MM.1S (cell line): ENCODE measurements at regions not wholly inside any gene's neighbourhood (a gene's known extent, or its start where the extent isn't known, plus 50 kb on each side); places are given as distances from the start of the nearest gene placed in this dataset.

Experiments used
- DNase-seq: peaks from one replicate; pipeline ENCODE4 v3.0.0-alpha.2; 2015
- H2AFZ ChIP-seq: fragments of 300-600 bp; sonication (generic); 2 replicates; pipeline ENCODE4 v1.6.0; 2016; ENCODE audit warnings: antibody characterized with exemption, low read length
- H3F3A ChIP-seq: fragments of 300-600 bp; sonication (generic); 2 replicates; pipeline ENCODE4 v1.6.1; 2016; ENCODE audit warnings: mild to moderate bottlenecking, antibody characterized with exemption, low read length, moderate library complexity, mixed read lengths; ENCODE audit not compliant: insufficient read depth
- H3K27ac ChIP-seq: fragments of 300-600 bp; sonication (generic); 2 replicates; pipeline ENCODE4 v1.5.1; 2016; ENCODE audit warnings: mild to moderate bottlenecking, low read length
- H3K27me3 ChIP-seq: fragments of 300-600 bp; sonication (generic); replicated peaks from 2 replicates; pipeline ENCODE4 v1.6.0; 2016; ENCODE audit warnings: low read length; ENCODE audit not compliant: insufficient read depth
- H3K36me3 ChIP-seq: fragments of 300-600 bp; sonication (generic); replicated peaks from 2 replicates; pipeline ENCODE4 v1.6.1; 2016; ENCODE audit warnings: mild to moderate bottlenecking, low read length, mixed read lengths; ENCODE audit not compliant: insufficient read depth
- H3K4me1 ChIP-seq: fragments of 300-600 bp; sonication (generic); 2 replicates; pipeline ENCODE4 v1.6.1; 2016; ENCODE audit warnings: low read length, mixed read lengths
- H3K4me2 ChIP-seq: fragments of 300-600 bp; sonication (generic); 2 replicates; pipeline ENCODE4 v1.6.0; 2016; ENCODE audit warnings: low read depth, low read length
- H3K4me3 ChIP-seq: fragments of 300-600 bp; sonication (generic); 2 replicates; pipeline ENCODE4 v1.5.1; 2016; ENCODE audit warnings: low read length, mixed read lengths
- H3K79me2 ChIP-seq: fragments of 300-600 bp; sonication (generic); 2 replicates; pipeline ENCODE4 v1.6.1; 2016; ENCODE audit warnings: mixed run types, low read length, mixed read lengths
- H3K9ac ChIP-seq: fragments of 300-600 bp; sonication (generic); 2 replicates; pipeline ENCODE4 v1.6.1; 2016; ENCODE audit warnings: low read length, mixed read lengths
- H3K9me2 ChIP-seq: fragments of 300-600 bp; sonication (generic); replicated peaks from 2 replicates; pipeline ENCODE4 v1.6.1; 2016; ENCODE audit warnings: mild to moderate bottlenecking, low read length, mixed read lengths; ENCODE audit not compliant: insufficient read depth
- H3K9me3 ChIP-seq: fragments of 300-600 bp; sonication (generic); replicated peaks from 2 replicates; pipeline ENCODE4 v1.6.1; 2016; ENCODE audit warnings: mild to moderate bottlenecking, low read length, mixed read lengths; ENCODE audit not compliant: insufficient read depth
- H4K20me1 ChIP-seq: fragments of 300-600 bp; sonication (generic); 2 replicates; pipeline ENCODE4 v1.6.1; 2016; ENCODE audit warnings: mild to moderate bottlenecking, low read length, moderate library complexity, mixed read lengths; ENCODE audit not compliant: insufficient read depth
- EZH2phosphoT487 ChIP-seq: fragments of 300-600 bp; sonication (generic); IDR thresholded peaks from 2 replicates; pipeline ENCODE4 v1.6.1; 2018; ENCODE audit warnings: antibody characterized with exemption, low read length
- TF ChIP-seq, protein P1 (sequence below): fragments of 300-600 bp; sonication (generic); IDR thresholded peaks from 2 replicates; pipeline ENCODE4 v1.5.1; 2016; ENCODE audit warnings: antibody characterized with exemption, low read length, mixed read lengths

DNA sequence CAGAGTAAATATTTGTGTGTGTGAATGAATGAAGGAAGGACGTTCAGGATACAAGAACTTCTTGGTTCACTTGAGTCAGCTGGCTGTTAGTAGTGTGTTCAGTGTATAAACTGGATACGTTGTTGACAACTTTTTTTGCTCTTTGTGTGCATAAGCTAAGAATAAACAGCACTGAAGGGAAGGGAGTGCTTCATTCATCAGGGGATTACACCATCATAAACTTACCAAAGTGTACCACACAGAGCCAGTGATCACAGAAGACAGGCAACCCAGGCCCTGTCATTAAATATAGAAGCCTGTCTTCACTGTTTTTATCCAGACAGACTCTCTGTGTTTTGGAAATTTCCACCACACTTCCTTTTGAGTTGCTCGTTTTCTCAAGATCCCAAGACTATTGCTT lies 55.5 kb upstream of the MEF2C start:
- H3K9me2 ChIP-seq: no peaks in the 10 kb centered on the region
- no peaks in the 10 kb centered on the region for H3K27me3 ChIP-seq
- no peaks in the 10 kb centered on the region for H3K79me2 ChIP-seq
- no peak overlapping the region for H2AFZ ChIP-seq
- no peak overlapping the region for H3K4me2 ChIP-seq
- H4K20me1 ChIP-seq: no peaks in the 10 kb centered on the region
- H3K9ac ChIP-seq: no peak overlapping the region
- H3F3A ChIP-seq: no peaks in the 10 kb centered on the region
- no peaks in the 10 kb centered on the region for H3K9me3 ChIP-seq
- H3K4me3 ChIP-seq: no peak overlapping the region
- H3K27ac ChIP-seq: no peak overlapping the region
- no peaks in the 10 kb centered on the region for H3K4me1 ChIP-seq
- TF ChIP-seq EZH2phosphoT487: no peak
- H3K36me3 ChIP-seq: no peaks in the 10 kb centered on the region
- no peak for DNase-seq

DNA sequence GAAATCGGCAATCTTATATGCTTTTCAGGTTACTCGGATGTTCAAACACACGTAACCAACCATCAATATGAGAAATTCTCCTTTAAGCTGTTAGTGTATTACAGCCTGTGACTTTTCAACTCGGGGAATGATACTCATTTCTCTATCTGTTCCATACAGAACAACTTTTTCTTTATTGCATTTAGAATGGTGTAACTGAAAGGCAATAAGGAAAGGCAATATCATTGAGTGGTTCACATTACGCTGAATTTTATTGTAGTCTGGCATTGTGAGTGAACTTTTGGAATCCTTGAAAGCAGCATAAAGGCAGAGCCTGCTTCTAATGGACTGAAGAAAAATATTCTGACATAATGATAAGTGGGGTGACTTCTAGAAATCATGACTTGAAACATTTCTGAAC lies 54.4 kb upstream of the MEF2C start:
- H3K4me3 ChIP-seq: no peak overlapping the region
- H3K36me3 ChIP-seq: no peaks in the 10 kb centered on the region
- TF ChIP-seq, protein P1, sequence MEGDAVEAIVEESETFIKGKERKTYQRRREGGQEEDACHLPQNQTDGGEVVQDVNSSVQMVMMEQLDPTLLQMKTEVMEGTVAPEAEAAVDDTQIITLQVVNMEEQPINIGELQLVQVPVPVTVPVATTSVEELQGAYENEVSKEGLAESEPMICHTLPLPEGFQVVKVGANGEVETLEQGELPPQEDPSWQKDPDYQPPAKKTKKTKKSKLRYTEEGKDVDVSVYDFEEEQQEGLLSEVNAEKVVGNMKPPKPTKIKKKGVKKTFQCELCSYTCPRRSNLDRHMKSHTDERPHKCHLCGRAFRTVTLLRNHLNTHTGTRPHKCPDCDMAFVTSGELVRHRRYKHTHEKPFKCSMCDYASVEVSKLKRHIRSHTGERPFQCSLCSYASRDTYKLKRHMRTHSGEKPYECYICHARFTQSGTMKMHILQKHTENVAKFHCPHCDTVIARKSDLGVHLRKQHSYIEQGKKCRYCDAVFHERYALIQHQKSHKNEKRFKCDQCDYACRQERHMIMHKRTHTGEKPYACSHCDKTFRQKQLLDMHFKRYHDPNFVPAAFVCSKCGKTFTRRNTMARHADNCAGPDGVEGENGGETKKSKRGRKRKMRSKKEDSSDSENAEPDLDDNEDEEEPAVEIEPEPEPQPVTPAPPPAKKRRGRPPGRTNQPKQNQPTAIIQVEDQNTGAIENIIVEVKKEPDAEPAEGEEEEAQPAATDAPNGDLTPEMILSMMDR: no peak
- no peak for DNase-seq
- no peak overlapping the region for H2AFZ ChIP-seq
- no peak overlapping the region for H3K27ac ChIP-seq
- H3K79me2 ChIP-seq: no peaks in the 10 kb centered on the region
- no peaks in the 10 kb centered on the region for H4K20me1 ChIP-seq
- no peaks in the 10 kb centered on the region for H3K9me3 ChIP-seq
- no peaks in the 10 kb centered on the region for H3K27me3 ChIP-seq
- no peaks in the 10 kb centered on the region for H3K9me2 ChIP-seq
- H3F3A ChIP-seq: no peaks in the 10 kb centered on the region
- no peaks in the 10 kb centered on the region for H3K4me1 ChIP-seq
- H3K9ac ChIP-seq: no peak overlapping the region
- H3K4me2 ChIP-seq: no peak overlapping the region

DNA sequence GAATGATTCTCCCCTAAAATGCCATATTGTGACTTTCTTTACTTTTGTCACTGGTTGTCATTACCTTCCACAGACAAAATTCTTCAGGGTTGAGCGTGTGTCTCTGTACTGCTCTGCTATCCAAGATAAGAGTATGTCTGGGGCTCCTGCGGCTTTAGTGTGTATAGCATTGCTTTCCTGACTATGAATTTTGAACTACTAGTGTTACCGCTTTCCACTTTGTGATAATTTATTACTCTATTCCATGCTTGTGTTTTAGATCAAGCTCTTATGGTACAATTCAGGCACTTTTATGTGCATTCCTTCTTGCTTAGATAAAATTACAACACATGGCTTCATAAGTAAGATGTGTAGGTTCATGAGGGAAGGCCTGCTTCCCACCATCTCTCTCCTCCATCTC lies 51.5 kb upstream of the MEF2C start:
- Histone ChIP-seq H3K79me2 (no peaks in the 10 kb centered on the region), H3K4me2 (no peak overlapping the region), H4K20me1 (no peaks in the 10 kb centered on the region), H3K4me3 (no peak overlapping the region), H3K9me3 (no peaks in the 10 kb centered on the region), H3F3A (no peaks in the 10 kb centered on the region), H2AFZ (no peak overlapping the region), H3K9ac (no peak overlapping the region), H3K27me3 (no peaks in the 10 kb centered on the region), H3K9me2 (no peaks in the 10 kb centered on the region), H3K27ac (no peak overlapping the region), H3K36me3 (no peaks in the 10 kb centered on the region), H3K4me1 (no peaks in the 10 kb centered on the region)
- no peak for DNase-seq
- no peak for TF ChIP-seq EZH2phosphoT487
- TF ChIP-seq, protein P1: no peak
